HepG2 (cell line): ENCODE measurements at regions not wholly inside any gene's neighbourhood (a gene's known extent, or its start where the extent isn't known, plus 50 kb on each side); places are given as distances from the start of the nearest gene placed in this dataset.

Source experiments
- ATAC-seq: fragments of 200-7000 bp; cut with Tn5 transposase; 3 replicates; pipeline ENCODE4 v1.9.1; 2020; ENCODE audit warnings: mild to moderate bottlenecking, moderate library complexity
- BruUV-seq: library from RNA; stranded (reverse); fragments of 400-500 nt; replicated peaks from 2 replicates; lab custom pipeline; 2021; lab: Mats Ljungman, UMichigan
- CTCF ChIA-PET: fragments of 300-600 bp; formaldehyde crosslinking; extraction: SDS; loops from one replicate; lab custom pipeline; 2021; ENCODE audit warnings: low total read pairs, inconsistent platforms, low intra/inter-chr PET ratio; lab: Yijun Ruan, JAX
- POLR2A ChIA-PET: fragments of 350-600 bp; sonication (Branson Sonifier 250); formaldehyde crosslinking; loops from one replicate; lab custom pipeline; 2020; ENCODE audit warnings: antibody characterized with exemption, inconsistent platforms; lab: Yijun Ruan, JAX
- DNase-seq: peaks from one replicate; pipeline ENCODE4 v3.0.0-alpha.2; 2015; ENCODE audit warnings: low spot score
- FAIRE-seq: peaks from 3 replicates; lab custom pipeline; 2011; peaks lifted over from hg19 to GRCh38; lab: Jason Lieb, UNC
- H2AFZ ChIP-seq: one replicate; pipeline ENCODE4 v1.6.1; 2011; ENCODE audit warnings: low read length, inconsistent platforms
- H3K27ac ChIP-seq: fragments of 300-600 bp; 3 replicates; pipeline ENCODE4 v1.8.0; 2011; ENCODE audit warnings: mixed run types, mild to moderate bottlenecking, mixed read lengths, low read length, inconsistent platforms; ENCODE audit not compliant: insufficient read depth; ENCODE audit errors: extremely low read length
- H3K27me3 ChIP-seq, 2 experiments: fragments of 200-600 bp in 1 of 2; 2 replicates in 1 of 2; 3 replicates in 1 of 2; pipeline versions ENCODE4 v1.6.0 to v1.8.0; 2011; ENCODE audit warnings: low read length in 2 of 2, mild to moderate bottlenecking in 2 of 2, moderate library complexity in 2 of 2, inconsistent platforms in 1 of 2; ENCODE audit not compliant: insufficient read depth in 2 of 2, control insufficient read depth in 1 of 2
- H3K36me3 ChIP-seq, 2 experiments: fragments of 200-600 bp in 1 of 2; replicated peaks in 1 of 2; 2 replicates in 1 of 2; 3 replicates in 1 of 2; pipeline versions ENCODE4 v1.5.1 to v1.8.0; 2011; ENCODE audit warnings: low read length in 2 of 2, inconsistent platforms in 1 of 2; ENCODE audit not compliant: insufficient read depth in 2 of 2, control insufficient read depth in 1 of 2
- H3K4me1 ChIP-seq: 2 replicates; pipeline ENCODE4 v1.5.1; 2012; ENCODE audit warnings: low read length, inconsistent platforms; ENCODE audit not compliant: insufficient read depth
- H3K4me2 ChIP-seq: 2 replicates; pipeline ENCODE4 v1.6.0; 2011; ENCODE audit warnings: low read depth, low read length, inconsistent platforms
- H3K4me3 ChIP-seq, 3 experiments: fragments of 200-600 bp in 1 of 3; sonication (generic), shearing (Covaris generic) in 1 of 3; replicated peaks in 1 of 3; 2 replicates each; pipeline ENCODE4 v1.5.1; 2011 to 2016; ENCODE audit warnings: low read length in 3 of 3, inconsistent platforms in 2 of 3, low read depth in 2 of 3, mild to moderate bottlenecking in 2 of 3, control low read depth in 1 of 3, mixed read lengths in 1 of 3; ENCODE audit not compliant: insufficient read depth in 1 of 3
- H3K79me2 ChIP-seq: one replicate; pipeline ENCODE4 v1.6.1; 2011; ENCODE audit warnings: low read length, inconsistent platforms; ENCODE audit not compliant: insufficient read depth
- H3K9ac ChIP-seq: 2 replicates; pipeline ENCODE4 v1.6.0; 2011; ENCODE audit warnings: mild to moderate bottlenecking, low read depth, low read length, inconsistent platforms; ENCODE audit not compliant: insufficient read depth
- H3K9me3 ChIP-seq: 2 replicates; pipeline ENCODE4 v1.5.1; 2012; ENCODE audit warnings: mild to moderate bottlenecking, low read length
- H4K20me1 ChIP-seq: 2 replicates; pipeline ENCODE4 v1.6.0; 2011; ENCODE audit warnings: inconsistent platforms, mild to moderate bottlenecking, low read length, moderate library complexity; ENCODE audit not compliant: insufficient read depth
- KAT7 ChIP-seq: IDR thresholded peaks from 2 replicates; pipeline ENCODE4 v1.6.1; 2018; ENCODE audit warnings: borderline replicate concordance, missing compliant biosample characterization
- MAFF ChIP-seq: IDR thresholded peaks from 2 replicates; pipeline ENCODE4 v1.6.1; 2011; ENCODE audit warnings: low read depth, low read length, improper control_type of control experiment
- MAFK ChIP-seq, 2 experiments: IDR thresholded peaks in 1 of 2; conservative IDR thresholded peaks in 1 of 2; 2 replicates each; pipeline ENCODE4 v1.6.1; 2011; ENCODE audit warnings: improper control_type of control experiment in 2 of 2, low read length in 2 of 2
- WGBS: methylation state at CpG from one replicate; pipeline ENCODE4 v1.1.6; 2017; ENCODE audit warnings: low lambda C conversion rate; 5-methylcytosine and 5-hydroxymethylcytosine counted together
- in situ Hi-C: cut with HindIII; loops from 2 replicates; pipeline ENCODE4 v1.10.0; 2017; ENCODE audit warnings: low pct_unique_long_range_greater_than_20kb; ENCODE audit not compliant: extremely low pct_ligation_motif_present
- intact Hi-C: fragments of 100-400 bp; cut with micrococcal nuclease; formaldehyde crosslinking; loops from one replicate; pipeline ENCODE4 v1.10.0; 2022; ENCODE audit not compliant: unreplicated experiment
- TF ChIP-seq, protein P1 (sequence below): sonication (generic); formaldehyde crosslinking; IDR thresholded peaks from 2 replicates; pipeline ENCODE4 v1.8.0; 2022; ENCODE audit warnings: low read depth, missing genetic modification reagents

DNA sequence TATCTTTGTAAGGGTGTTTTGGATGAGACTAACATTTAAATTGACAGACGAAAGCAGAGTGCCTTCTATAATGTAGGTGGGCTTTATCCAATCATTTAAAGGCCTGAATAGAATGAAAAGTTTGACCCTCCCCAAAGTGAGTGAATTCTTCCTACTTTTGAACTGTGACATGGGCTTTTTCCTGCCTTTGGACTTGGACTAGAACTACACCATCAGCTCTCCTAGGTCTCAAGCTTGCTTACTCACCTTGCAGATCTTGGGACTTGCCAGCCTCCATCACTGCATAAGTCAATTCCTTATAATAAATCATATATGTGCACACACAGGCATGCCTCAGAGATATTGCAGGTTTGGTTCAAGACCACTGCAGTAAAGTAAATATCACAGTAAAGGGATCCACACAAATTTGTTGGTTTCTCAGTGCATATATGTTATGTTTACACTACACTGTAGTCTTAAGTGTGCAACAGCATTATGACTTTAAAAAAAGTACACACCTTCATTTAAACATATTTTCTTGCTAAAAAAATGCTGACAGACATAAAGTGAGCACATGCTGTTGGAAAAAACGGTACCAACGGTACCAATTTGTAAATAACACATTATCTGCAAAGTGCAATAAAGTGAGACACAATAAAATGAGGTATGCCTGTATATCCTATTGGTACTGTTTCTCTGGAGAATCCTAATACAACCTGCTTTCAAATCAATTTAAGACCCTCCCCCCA lies 51.6 kb upstream of the ATF3 start:
- H3K79me2 ChIP-seq = no peaks in the 10 kb centered on the region
- WGBS = 40% methylated on average over 3 of the region's 3 CpGs
- H3K9ac ChIP-seq = no peak overlapping the region
- in situ Hi-C loops (no loop called here), intact Hi-C loops (no loop called here)
- no peaks in the 10 kb centered on the region for H4K20me1 ChIP-seq
- H3K27me3 ChIP-seq = peaks cover 6 to 10% of the 10 kb centered on the region in 2 experiments; a peak in 3 of 5 replicates
- TF ChIP-seq, protein P1, sequence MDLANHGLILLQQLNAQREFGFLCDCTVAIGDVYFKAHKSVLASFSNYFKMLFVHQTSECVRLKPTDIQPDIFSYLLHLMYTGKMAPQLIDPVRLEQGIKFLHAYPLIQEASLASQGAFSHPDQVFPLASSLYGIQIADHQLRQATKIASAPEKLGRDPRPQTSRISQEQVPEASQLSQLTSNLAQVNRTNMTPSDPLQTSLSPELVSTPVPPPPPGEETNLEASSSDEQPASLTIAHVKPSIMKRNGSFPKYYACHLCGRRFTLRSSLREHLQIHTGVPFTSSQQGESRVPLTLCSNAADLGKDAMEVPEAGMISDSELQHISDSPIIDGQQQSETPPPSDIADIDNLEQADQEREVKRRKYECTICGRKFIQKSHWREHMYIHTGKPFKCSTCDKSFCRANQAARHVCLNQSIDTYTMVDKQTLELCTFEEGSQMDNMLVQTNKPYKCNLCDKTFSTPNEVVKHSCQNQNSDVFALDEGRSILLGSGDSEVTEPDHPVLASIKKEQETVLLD (CRISPR knock-in tag) = no peak
- peak; percentile 63 to 65 for TF ChIP-seq MAFK (conservative IDR thresholded peaks at IDR 0.05 in 1 of 2, IDR thresholded peaks at IDR 0.05 in 1 of 2; ENCODE audit: low read length in 2 of 2)
- TF ChIP-seq KAT7 (CRISPR knock-in tag) = no peak
- peak; percentile 61 for TF ChIP-seq MAFF
- ATAC-seq = no peak
- H3K4me1 ChIP-seq = peaks cover 10% of the 10 kb centered on the region
- ChIA-PET POLR2A (interaction anchor here (2.6 kb wide), 1 partner anchor 51 kb away, joined by 20 read pairs; the partner anchor contains the start of gene ATF3), CTCF (no interaction called here)
- H3K4me3 ChIP-seq = no peak overlapping the region
- H3K9me3 ChIP-seq = no peaks in the 10 kb centered on the region
- BruUV-seq = no TSS peak
- H2AFZ ChIP-seq = no peak overlapping the region
- no peak overlapping the region for H3K4me2 ChIP-seq
- DNase-seq = no peak
- FAIRE-seq = no peak
- no peaks in the 10 kb centered on the region for H3K36me3 ChIP-seq
- H3K27ac ChIP-seq = no peak overlapping the region
